Stomach (tissue), 4 donors: ENCODE measurements at regions not wholly inside any gene's neighbourhood (a gene's known extent, or its start where the extent isn't known, plus 50 kb on each side); places are given as distances from the start of the nearest gene placed in this dataset.

Experiments
- CTCF ChIP-seq, 7 experiments: fragments of 450-650 bp in 4 of 7; fragments of 200-600 bp in 3 of 7; sonication (generic) in 3 of 7; IDR thresholded peaks; one replicate each; pipeline ENCODE4 v1.5.1; 2016 to 2019; ENCODE audit warnings: antibody characterized with exemption in 7 of 7, control low read depth in 2 of 7, mild to moderate bottlenecking in 1 of 7
- POLR2A ChIP-seq, 4 donors: fragments of 450-650 bp; IDR thresholded peaks; one replicate each; pipeline ENCODE4 v1.6.1; 2016; ENCODE audit warnings: antibody characterized with exemption in 4 of 4, control low read depth in 2 of 4, mild to moderate bottlenecking in 1 of 4, moderate library complexity in 1 of 4

- TF ChIP-seq CTCF (IDR thresholded peaks at IDR 0.05) (no peak), POLR2A (IDR thresholded peaks at IDR 0.05) (no peak)
Measured at GRCh38 chr1:217331698-217332097, 299.2 kb downstream of the GPATCH2 start.
